Type B pancreatic cell (in vitro differentiated cells): ENCODE measurements at regions not wholly inside any gene's neighbourhood (a gene's known extent, or its start where the extent isn't known, plus 50 kb on each side); places are given as distances from the start of the nearest gene placed in this dataset.

Experiments
- DNase-seq: peaks from one replicate; pipeline ENCODE4 v3.0.0; 2021; ENCODE audit warnings: mixed read lengths; ENCODE audit not compliant: unreplicated experiment; ENCODE audit errors: extremely low spot score
- H3K27ac Mint-ChIP-seq: 2 replicates; pipeline ENCODE4 v1.8.0; 2021; ENCODE audit warnings: mild to moderate bottlenecking, mixed read lengths
- H3K27me3 Mint-ChIP-seq: 2 replicates; pipeline ENCODE4 v1.8.0; 2021; ENCODE audit warnings: mixed read lengths
- H3K36me3 Mint-ChIP-seq: 2 replicates; pipeline ENCODE4 v1.8.0; 2021; ENCODE audit warnings: mixed read lengths
- H3K4me1 Mint-ChIP-seq: one replicate; pipeline ENCODE4 v1.8.0; 2021; ENCODE audit warnings: mixed read lengths; ENCODE audit not compliant: unreplicated experiment
- H3K4me3 Mint-ChIP-seq: 2 replicates; pipeline ENCODE4 v1.8.0; 2021; ENCODE audit warnings: mild to moderate bottlenecking, mixed read lengths
- H3K9me3 Mint-ChIP-seq: 2 replicates; pipeline ENCODE4 v1.8.0; 2021; ENCODE audit warnings: mixed read lengths
- TF ChIP-seq, protein P1 (sequence below): fragments of 200-600 bp; sonication (generic); conservative IDR thresholded peaks from 2 replicates; pipeline ENCODE4 v1.5.0; 2021; ENCODE audit warnings: antibody characterized with exemption, mild to moderate bottlenecking

DNA sequence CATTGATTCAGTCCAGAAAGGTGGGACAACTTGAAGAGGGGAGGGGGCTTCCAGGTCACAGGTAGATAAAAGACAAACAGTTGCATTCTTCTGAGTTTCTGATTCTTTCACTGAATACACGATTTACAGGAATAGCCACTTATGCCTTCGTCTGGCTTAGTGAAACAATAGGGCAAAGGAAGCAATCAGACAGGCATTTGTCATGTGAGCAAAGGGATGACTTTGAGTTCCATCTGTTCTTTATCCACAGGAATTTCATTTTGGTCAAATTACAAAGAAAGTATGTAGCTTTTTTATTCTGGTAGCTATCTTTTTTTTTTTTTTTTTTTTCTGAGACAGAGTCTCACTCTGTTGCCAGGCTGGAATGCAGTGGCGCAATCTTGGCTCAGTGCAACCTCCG, 202.5 kb downstream of the TTLL7 start:
- Mint-ChIP-seq H3K36me3 (no peaks in the 10 kb centered on the region), H3K9me3 (no peaks in the 10 kb centered on the region), H3K4me3 (no peak overlapping the region), H3K4me1 (peaks cover 19% of the 10 kb centered on the region), H3K27me3 (no peaks in the 10 kb centered on the region), H3K27ac (no peak overlapping the region)
- TF ChIP-seq, protein P1, sequence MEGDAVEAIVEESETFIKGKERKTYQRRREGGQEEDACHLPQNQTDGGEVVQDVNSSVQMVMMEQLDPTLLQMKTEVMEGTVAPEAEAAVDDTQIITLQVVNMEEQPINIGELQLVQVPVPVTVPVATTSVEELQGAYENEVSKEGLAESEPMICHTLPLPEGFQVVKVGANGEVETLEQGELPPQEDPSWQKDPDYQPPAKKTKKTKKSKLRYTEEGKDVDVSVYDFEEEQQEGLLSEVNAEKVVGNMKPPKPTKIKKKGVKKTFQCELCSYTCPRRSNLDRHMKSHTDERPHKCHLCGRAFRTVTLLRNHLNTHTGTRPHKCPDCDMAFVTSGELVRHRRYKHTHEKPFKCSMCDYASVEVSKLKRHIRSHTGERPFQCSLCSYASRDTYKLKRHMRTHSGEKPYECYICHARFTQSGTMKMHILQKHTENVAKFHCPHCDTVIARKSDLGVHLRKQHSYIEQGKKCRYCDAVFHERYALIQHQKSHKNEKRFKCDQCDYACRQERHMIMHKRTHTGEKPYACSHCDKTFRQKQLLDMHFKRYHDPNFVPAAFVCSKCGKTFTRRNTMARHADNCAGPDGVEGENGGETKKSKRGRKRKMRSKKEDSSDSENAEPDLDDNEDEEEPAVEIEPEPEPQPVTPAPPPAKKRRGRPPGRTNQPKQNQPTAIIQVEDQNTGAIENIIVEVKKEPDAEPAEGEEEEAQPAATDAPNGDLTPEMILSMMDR, result no peak
- DNase-seq, result no peak

- Mint-ChIP-seq H3K4me1 (peaks cover 12% of the 10 kb centered on the region), H3K9me3 (no peaks in the 10 kb centered on the region), H3K27me3 (no peaks in the 10 kb centered on the region), H3K4me3 (no peak overlapping the region), H3K36me3 (no peaks in the 10 kb centered on the region), H3K27ac (no peak overlapping the region)
- DNase-seq, result no peak
- TF ChIP-seq, protein P1, result no peak
Measured at GRCh38 chr1:83794384-83794783, 204.5 kb downstream of the TTLL7 start.

DNA sequence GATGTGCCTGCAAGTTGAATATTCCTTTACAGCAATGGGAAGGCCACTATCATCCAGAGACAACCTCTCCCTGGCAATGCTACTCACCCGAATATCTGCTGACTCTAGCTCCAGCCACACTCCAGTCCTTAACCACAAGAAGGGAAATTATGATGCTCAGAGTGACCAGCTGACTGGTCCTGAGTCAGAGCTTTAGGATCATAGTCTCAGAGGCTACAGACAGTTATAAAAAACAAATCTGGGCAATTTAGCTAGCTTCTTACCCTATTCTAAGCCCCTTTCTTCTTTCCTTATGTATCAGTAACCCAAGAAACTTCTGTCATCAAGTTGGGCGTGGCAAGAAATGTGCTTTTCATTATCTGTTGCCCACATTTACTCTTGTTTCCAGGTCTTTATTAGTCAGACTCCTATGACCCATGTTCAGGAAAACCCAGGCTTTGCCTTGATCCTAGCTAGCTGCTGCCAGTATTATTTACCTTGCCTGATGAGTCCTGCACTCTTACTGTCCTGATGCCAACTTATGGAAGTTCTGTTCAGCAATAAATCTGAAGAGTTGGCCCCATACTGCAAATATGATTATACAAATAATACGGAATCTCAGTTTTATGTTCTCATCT, 207.0 kb downstream of the TTLL7 start:
- no peak for DNase-seq
- no peaks in the 10 kb centered on the region for H3K27me3 Mint-ChIP-seq
- no peaks in the 10 kb centered on the region for H3K4me1 Mint-ChIP-seq
- H3K9me3 Mint-ChIP-seq, result peaks cover 4% of the 10 kb centered on the region
- no peak overlapping the region for H3K4me3 Mint-ChIP-seq
- TF ChIP-seq, protein P1, result no peak
- H3K27ac Mint-ChIP-seq, result no peak overlapping the region
- H3K36me3 Mint-ChIP-seq, result no peaks in the 10 kb centered on the region

DNA sequence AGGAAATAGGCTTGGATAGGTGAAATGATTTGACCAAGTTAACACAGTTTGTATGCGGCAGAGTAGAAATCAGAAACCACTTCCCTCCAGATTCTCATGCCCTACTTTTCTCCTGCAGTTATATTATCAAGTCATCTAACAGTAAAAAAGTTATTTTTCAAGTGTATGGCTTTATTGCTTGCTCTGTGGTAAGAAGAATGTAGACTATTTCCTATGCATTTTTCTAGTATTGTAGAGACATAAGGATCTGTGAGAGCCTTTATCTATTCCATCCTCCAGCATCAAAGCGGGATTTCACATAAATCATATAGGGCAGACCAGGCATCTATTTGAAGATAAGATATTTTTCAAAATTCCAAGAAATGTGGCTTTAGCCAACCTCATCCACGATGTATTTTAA, 208.5 kb downstream of the TTLL7 start:
- H3K36me3 Mint-ChIP-seq, result no peaks in the 10 kb centered on the region
- no peaks in the 10 kb centered on the region for H3K4me1 Mint-ChIP-seq
- DNase-seq, result no peak
- no peak overlapping the region for H3K27ac Mint-ChIP-seq
- no peaks in the 10 kb centered on the region for H3K27me3 Mint-ChIP-seq
- TF ChIP-seq, protein P1, result no peak
- H3K9me3 Mint-ChIP-seq, result peaks cover 4% of the 10 kb centered on the region
- no peak overlapping the region for H3K4me3 Mint-ChIP-seq

GRCh38 chr1:83787246-83787998, 211.5 kb downstream of the TTLL7 start:
- Mint-ChIP-seq H3K27me3 (no peaks in the 10 kb centered on the region), H3K36me3 (no peaks in the 10 kb centered on the region), H3K4me3 (no peak overlapping the region), H3K4me1 (no peaks in the 10 kb centered on the region), H3K27ac (no peak overlapping the region), H3K9me3 (peaks cover 4% of the 10 kb centered on the region)
- TF ChIP-seq, protein P1, result no peak
- DNase-seq, result no peak
